Activated naive CD8-positive, alpha-beta T cell treated with anti-CD3 and anti-CD28 coated beads, Interleukin-2, amount 50 U/mL, for 24 hours (primary cell): ENCODE measurements at regions not wholly inside any gene's neighbourhood (a gene's known extent, or its start where the extent isn't known, plus 50 kb on each side); places are given as distances from the start of the nearest gene placed in this dataset.

Experiments used
- ATAC-seq: fragments of 150-1000 bp; cut with Tn5 transposase; one replicate; pipeline ENCODE4 v1.10.0; 2021
- DNase-seq: peaks from one replicate; pipeline ENCODE4 v3.0.0; 2021
- H3K27ac Mint-ChIP-seq: one replicate; pipeline ENCODE4 v1.8.0; 2021; ENCODE audit warnings: mild to moderate bottlenecking, mixed read lengths
- H3K27me3 Mint-ChIP-seq: one replicate; pipeline ENCODE4 v1.8.0; 2021; ENCODE audit warnings: mixed read lengths
- H3K36me3 Mint-ChIP-seq: one replicate; pipeline ENCODE4 v1.8.0; 2021; ENCODE audit warnings: low read depth, mixed read lengths
- H3K4me1 Mint-ChIP-seq: one replicate; pipeline ENCODE4 v1.8.0; 2021; ENCODE audit warnings: mixed read lengths
- H3K4me3 Mint-ChIP-seq: one replicate; pipeline ENCODE4 v1.8.0; 2021; ENCODE audit warnings: mild to moderate bottlenecking, moderate library complexity, mixed read lengths
- H3K9me3 Mint-ChIP-seq: one replicate; pipeline ENCODE4 v1.8.0; 2021; ENCODE audit warnings: mixed read lengths

GRCh38 chr2:120905824-120906571 lies 170.3 kb downstream of the GLI2 start:
- H3K4me3 Mint-ChIP-seq, result no peak overlapping the region

GRCh38 chr2:120906914-120907313 lies 171.2 kb downstream of the GLI2 start:
- no peaks in the 10 kb centered on the region for H3K4me1 Mint-ChIP-seq
- ATAC-seq (no peak), DNase-seq (no peak)
- no peak overlapping the region for H3K4me3 Mint-ChIP-seq
- no peaks in the 10 kb centered on the region for H3K36me3 Mint-ChIP-seq
- H3K9me3 Mint-ChIP-seq, result no peaks in the 10 kb centered on the region
- no peak overlapping the region for H3K27ac Mint-ChIP-seq
- no peaks in the 10 kb centered on the region for H3K27me3 Mint-ChIP-seq

More at GRCh38 chr2:120905824-120906571, 170.3 kb downstream of the GLI2 start:
- Mint-ChIP-seq H3K27ac (no peak overlapping the region), H3K27me3 (no peaks in the 10 kb centered on the region), H3K4me1 (no peaks in the 10 kb centered on the region), H3K9me3 (no peaks in the 10 kb centered on the region), H3K36me3 (no peaks in the 10 kb centered on the region)
- ATAC-seq (no peak), DNase-seq (no peak)

GRCh38 chr2:120907822-120908221 lies 172.2 kb downstream of the GLI2 start:
- Mint-ChIP-seq H3K4me3 (no peak overlapping the region), H3K27me3 (no peaks in the 10 kb centered on the region), H3K4me1 (no peaks in the 10 kb centered on the region), H3K9me3 (no peaks in the 10 kb centered on the region), H3K27ac (no peak overlapping the region), H3K36me3 (no peaks in the 10 kb centered on the region)
- ATAC-seq (no peak), DNase-seq (no peak)

GRCh38 chr2:120908314-120908975 lies 172.8 kb downstream of the GLI2 start:
- DNase-seq, result no peak
- H3K36me3 Mint-ChIP-seq, result no peaks in the 10 kb centered on the region
- no peak overlapping the region for H3K27ac Mint-ChIP-seq
- H3K9me3 Mint-ChIP-seq, result no peaks in the 10 kb centered on the region
- H3K4me3 Mint-ChIP-seq, result no peak overlapping the region
- H3K27me3 Mint-ChIP-seq, result no peaks in the 10 kb centered on the region
- ATAC-seq, result peak; percentile 5
- H3K4me1 Mint-ChIP-seq, result no peaks in the 10 kb centered on the region

- DNase-seq, result no peak
- no peak for ATAC-seq
- H3K9me3 Mint-ChIP-seq, result no peaks in the 10 kb centered on the region
- no peaks in the 10 kb centered on the region for H3K4me1 Mint-ChIP-seq
- no peak overlapping the region for H3K4me3 Mint-ChIP-seq
- H3K27me3 Mint-ChIP-seq, result no peaks in the 10 kb centered on the region
- H3K36me3 Mint-ChIP-seq, result no peaks in the 10 kb centered on the region
- no peak overlapping the region for H3K27ac Mint-ChIP-seq
These were observed 173.4 kb downstream of the GLI2 start for GRCh38 chr2:120909102-120909501.

GRCh38 chr2:120910164-120910563 lies 174.5 kb downstream of the GLI2 start:
- ATAC-seq (no peak), DNase-seq (no peak)
- H3K36me3 Mint-ChIP-seq, result no peaks in the 10 kb centered on the region
- no peaks in the 10 kb centered on the region for H3K4me1 Mint-ChIP-seq
- no peaks in the 10 kb centered on the region for H3K9me3 Mint-ChIP-seq
- H3K4me3 Mint-ChIP-seq, result no peak overlapping the region
- H3K27me3 Mint-ChIP-seq, result no peaks in the 10 kb centered on the region
- H3K27ac Mint-ChIP-seq, result no peak overlapping the region

- Mint-ChIP-seq H3K27me3 (no peaks in the 10 kb centered on the region), H3K4me1 (no peaks in the 10 kb centered on the region), H3K4me3 (no peak overlapping the region), H3K27ac (no peak overlapping the region), H3K36me3 (no peaks in the 10 kb centered on the region), H3K9me3 (no peaks in the 10 kb centered on the region)
- ATAC-seq (no peak), DNase-seq (no peak)
These were observed 175.6 kb downstream of the GLI2 start for GRCh38 chr2:120910956-120911951.

- H3K9me3 Mint-ChIP-seq, result no peaks in the 10 kb centered on the region
- H3K27ac Mint-ChIP-seq, result no peak overlapping the region
- no peaks in the 10 kb centered on the region for H3K36me3 Mint-ChIP-seq
- no peak overlapping the region for H3K4me3 Mint-ChIP-seq
- DNase-seq, result no peak
- H3K4me1 Mint-ChIP-seq, result no peaks in the 10 kb centered on the region
- ATAC-seq, result no peak
- no peaks in the 10 kb centered on the region for H3K27me3 Mint-ChIP-seq
These were observed 176.7 kb downstream of the GLI2 start for GRCh38 chr2:120912101-120912985.

GRCh38 chr2:120913972-120914838 lies 178.5 kb downstream of the GLI2 start:
- H3K4me1 Mint-ChIP-seq, result no peaks in the 10 kb centered on the region
- H3K4me3 Mint-ChIP-seq, result no peak overlapping the region
- no peak for DNase-seq
- no peaks in the 10 kb centered on the region for H3K9me3 Mint-ChIP-seq
- H3K27me3 Mint-ChIP-seq, result no peaks in the 10 kb centered on the region
- no peaks in the 10 kb centered on the region for H3K36me3 Mint-ChIP-seq
- no peak overlapping the region for H3K27ac Mint-ChIP-seq
- no peak for ATAC-seq

GRCh38 chr2:120914839-120915521 lies 179.3 kb downstream of the GLI2 start:
- no peak for DNase-seq
- no peak for ATAC-seq
- Mint-ChIP-seq H3K9me3 (no peaks in the 10 kb centered on the region), H3K4me3 (no peak overlapping the region), H3K36me3 (no peaks in the 10 kb centered on the region), H3K27me3 (no peaks in the 10 kb centered on the region), H3K4me1 (no peaks in the 10 kb centered on the region), H3K27ac (no peak overlapping the region)

- no peaks in the 10 kb centered on the region for H3K36me3 Mint-ChIP-seq
- no peak overlapping the region for H3K27ac Mint-ChIP-seq
- H3K27me3 Mint-ChIP-seq, result no peaks in the 10 kb centered on the region
- no peaks in the 10 kb centered on the region for H3K9me3 Mint-ChIP-seq
- ATAC-seq (no peak), DNase-seq (no peak)
- no peak overlapping the region for H3K4me3 Mint-ChIP-seq
- H3K4me1 Mint-ChIP-seq, result no peaks in the 10 kb centered on the region
These were observed 180.0 kb downstream of the GLI2 start for GRCh38 chr2:120915670-120916069.

- no peaks in the 10 kb centered on the region for H3K27me3 Mint-ChIP-seq
- H3K27ac Mint-ChIP-seq, result no peak overlapping the region
- no peaks in the 10 kb centered on the region for H3K36me3 Mint-ChIP-seq
- H3K4me1 Mint-ChIP-seq, result no peaks in the 10 kb centered on the region
- DNase-seq (no peak), ATAC-seq (no peak)
- H3K9me3 Mint-ChIP-seq, result no peaks in the 10 kb centered on the region
- H3K4me3 Mint-ChIP-seq, result no peak overlapping the region
These were observed 180.8 kb downstream of the GLI2 start for GRCh38 chr2:120916446-120916845.

- no peak for ATAC-seq
- H3K4me3 Mint-ChIP-seq, result no peak overlapping the region
- H3K27ac Mint-ChIP-seq, result no peak overlapping the region
- no peak for DNase-seq
- no peaks in the 10 kb centered on the region for H3K27me3 Mint-ChIP-seq
- H3K9me3 Mint-ChIP-seq, result no peaks in the 10 kb centered on the region
- no peaks in the 10 kb centered on the region for H3K36me3 Mint-ChIP-seq
- no peaks in the 10 kb centered on the region for H3K4me1 Mint-ChIP-seq
These were observed 182.2 kb downstream of the GLI2 start for GRCh38 chr2:120917886-120918285.
